ENCODE measurements at regions not wholly inside any gene's neighbourhood (a gene's known extent, or its start where the extent isn't known, plus 50 kb on each side); places are given as distances from the start of the nearest gene placed in this dataset.

GRCh38 chr14:101133068-101133467 is 229.5 kb upstream of the RTL1 start:
- no peak for TF ChIP-seq CTCF (IDR thresholded peaks at IDR 0.05; ENCODE audit: insufficient read depth, low read depth, low read length)
- no peak for TF ChIP-seq EZH2 (IDR thresholded peaks at IDR 0.05; ENCODE audit: insufficient read depth, low read length)

Data from astrocyte (in vitro differentiated cells and primary cell).